ENCODE measurements at regions not wholly inside any gene's neighbourhood (a gene's known extent, or its start where the extent isn't known, plus 50 kb on each side); places are given as distances from the start of the nearest gene placed in this dataset.

DNA sequence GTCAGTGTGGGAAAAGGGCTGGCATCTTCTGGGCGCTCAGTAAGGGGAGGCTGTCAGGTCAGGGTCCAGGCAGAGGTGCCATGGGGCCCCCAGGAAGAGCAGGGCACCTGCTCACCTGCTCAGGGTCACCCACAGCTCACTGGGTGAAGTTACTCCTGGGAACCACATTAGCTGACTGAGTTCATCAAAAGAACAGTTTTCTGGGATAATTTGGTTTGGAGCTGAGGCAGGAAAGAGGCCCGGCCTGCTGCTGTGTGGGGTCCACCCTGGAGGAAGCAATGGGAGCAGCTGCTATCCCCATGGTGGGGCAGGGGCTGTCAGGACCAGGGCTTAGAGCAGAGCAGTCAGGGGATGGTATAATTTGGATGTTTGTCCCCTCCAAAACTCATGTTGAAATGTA is 97.2 kb upstream of the GPC1 start:
- Histone ChIP-seq H3K4me3 (ENCODE audit: low read length) (no peak overlapping the region), H3K79me2 (ENCODE audit: control insufficient read depth, low read length) (no peaks in the 10 kb centered on the region), H3K9me2 (replicated peaks; ENCODE audit: control insufficient read depth, low read length) (no peaks in the 10 kb centered on the region), H3K27ac (ENCODE audit: low read depth, low read length) (no peak overlapping the region), H3K27me3 (ENCODE audit: control insufficient read depth, low read length) (no peaks in the 10 kb centered on the region), H3F3A (ENCODE audit: control insufficient read depth, insufficient read depth) (no peaks in the 10 kb centered on the region), H3K4me2 (ENCODE audit: low read length) (no peak overlapping the region), H3K9me3 (ENCODE audit: control insufficient read depth, insufficient read depth, low read length) (no peaks in the 10 kb centered on the region), H3K36me3 (ENCODE audit: control insufficient read depth, low read length) (no peaks in the 10 kb centered on the region), H4K20me1 (ENCODE audit: control insufficient read depth, insufficient read depth, low read depth, low read length) (no peaks in the 10 kb centered on the region), H3K4me1 (ENCODE audit: control insufficient read depth, low read length) (no peaks in the 10 kb centered on the region)
- TF ChIP-seq, protein P1, sequence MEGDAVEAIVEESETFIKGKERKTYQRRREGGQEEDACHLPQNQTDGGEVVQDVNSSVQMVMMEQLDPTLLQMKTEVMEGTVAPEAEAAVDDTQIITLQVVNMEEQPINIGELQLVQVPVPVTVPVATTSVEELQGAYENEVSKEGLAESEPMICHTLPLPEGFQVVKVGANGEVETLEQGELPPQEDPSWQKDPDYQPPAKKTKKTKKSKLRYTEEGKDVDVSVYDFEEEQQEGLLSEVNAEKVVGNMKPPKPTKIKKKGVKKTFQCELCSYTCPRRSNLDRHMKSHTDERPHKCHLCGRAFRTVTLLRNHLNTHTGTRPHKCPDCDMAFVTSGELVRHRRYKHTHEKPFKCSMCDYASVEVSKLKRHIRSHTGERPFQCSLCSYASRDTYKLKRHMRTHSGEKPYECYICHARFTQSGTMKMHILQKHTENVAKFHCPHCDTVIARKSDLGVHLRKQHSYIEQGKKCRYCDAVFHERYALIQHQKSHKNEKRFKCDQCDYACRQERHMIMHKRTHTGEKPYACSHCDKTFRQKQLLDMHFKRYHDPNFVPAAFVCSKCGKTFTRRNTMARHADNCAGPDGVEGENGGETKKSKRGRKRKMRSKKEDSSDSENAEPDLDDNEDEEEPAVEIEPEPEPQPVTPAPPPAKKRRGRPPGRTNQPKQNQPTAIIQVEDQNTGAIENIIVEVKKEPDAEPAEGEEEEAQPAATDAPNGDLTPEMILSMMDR (IDR thresholded peaks at IDR 0.05; ENCODE audit: low read depth, low read length, poor library complexity, severe bottlenecking) = no peak
- no peak for TF ChIP-seq EZH2phosphoT487 (IDR thresholded peaks at IDR 0.05; ENCODE audit: borderline replicate concordance, low read length)

DNA sequence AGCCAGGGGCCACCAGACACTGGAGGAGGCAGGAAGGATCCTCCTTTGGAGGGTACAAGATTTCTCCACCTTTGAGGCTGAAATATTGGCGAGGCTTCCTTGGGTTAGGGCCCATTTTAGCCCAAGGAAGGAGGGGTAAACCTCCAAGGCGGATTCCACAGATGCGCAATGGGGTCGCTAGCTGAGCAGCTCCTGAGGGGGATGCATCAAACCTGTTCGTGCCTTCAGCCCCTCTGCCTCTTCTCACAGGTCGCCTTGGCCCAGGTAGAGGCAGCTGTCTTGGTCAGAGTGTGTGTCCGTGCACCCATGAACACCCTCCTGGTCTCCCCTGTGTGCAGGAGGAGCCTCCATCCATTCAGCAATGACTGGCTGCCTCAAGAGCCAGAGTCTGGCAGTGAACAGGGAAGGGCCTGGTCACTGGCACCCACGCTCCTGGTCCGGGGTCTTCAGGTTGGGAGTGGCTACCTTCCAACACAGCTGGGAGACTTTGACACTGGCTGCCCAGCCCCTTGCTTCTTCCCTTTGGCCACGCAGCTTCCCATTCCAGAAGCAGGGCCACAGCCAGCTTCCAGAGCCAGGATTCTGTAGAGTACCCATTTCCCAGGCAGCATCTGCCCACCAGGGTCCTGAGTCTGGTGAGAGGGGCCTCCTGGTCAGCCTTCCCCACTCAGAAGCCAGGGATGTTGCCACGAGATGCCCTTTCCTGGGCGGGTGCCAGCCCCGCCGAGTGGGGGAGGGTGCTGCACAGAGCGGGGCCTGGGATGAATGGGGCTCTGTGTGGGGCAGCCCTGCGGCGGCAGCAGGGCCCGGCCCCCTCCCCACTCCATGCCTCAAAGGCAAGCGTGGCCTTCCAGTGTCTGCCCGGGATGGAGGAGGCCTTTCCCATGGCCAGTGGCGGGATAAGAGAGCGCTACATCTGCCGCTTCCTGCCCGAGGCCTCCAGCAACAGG is 95.8 kb upstream of the GPC1 start:
- Histone ChIP-seq H3K4me2 (ENCODE audit: low read length) (no peak overlapping the region), H3K36me3 (ENCODE audit: control insufficient read depth, low read length) (no peaks in the 10 kb centered on the region), H4K20me1 (ENCODE audit: control insufficient read depth, insufficient read depth, low read depth, low read length) (no peaks in the 10 kb centered on the region), H3K79me2 (ENCODE audit: control insufficient read depth, low read length) (no peaks in the 10 kb centered on the region), H3K9me2 (replicated peaks; ENCODE audit: control insufficient read depth, low read length) (no peaks in the 10 kb centered on the region), H3K9me3 (ENCODE audit: control insufficient read depth, insufficient read depth, low read length) (no peaks in the 10 kb centered on the region), H3K27ac (ENCODE audit: low read depth, low read length) (no peak overlapping the region), H3F3A (ENCODE audit: control insufficient read depth, insufficient read depth) (no peaks in the 10 kb centered on the region), H3K4me3 (ENCODE audit: low read length) (no peak overlapping the region), H3K4me1 (ENCODE audit: control insufficient read depth, low read length) (no peaks in the 10 kb centered on the region), H3K27me3 (ENCODE audit: control insufficient read depth, low read length) (no peaks in the 10 kb centered on the region)
- no peak for TF ChIP-seq EZH2phosphoT487 (IDR thresholded peaks at IDR 0.05; ENCODE audit: borderline replicate concordance, low read length)
- TF ChIP-seq, protein P1 (IDR thresholded peaks at IDR 0.05; ENCODE audit: low read depth, low read length, poor library complexity, severe bottlenecking) = no peak

DNA sequence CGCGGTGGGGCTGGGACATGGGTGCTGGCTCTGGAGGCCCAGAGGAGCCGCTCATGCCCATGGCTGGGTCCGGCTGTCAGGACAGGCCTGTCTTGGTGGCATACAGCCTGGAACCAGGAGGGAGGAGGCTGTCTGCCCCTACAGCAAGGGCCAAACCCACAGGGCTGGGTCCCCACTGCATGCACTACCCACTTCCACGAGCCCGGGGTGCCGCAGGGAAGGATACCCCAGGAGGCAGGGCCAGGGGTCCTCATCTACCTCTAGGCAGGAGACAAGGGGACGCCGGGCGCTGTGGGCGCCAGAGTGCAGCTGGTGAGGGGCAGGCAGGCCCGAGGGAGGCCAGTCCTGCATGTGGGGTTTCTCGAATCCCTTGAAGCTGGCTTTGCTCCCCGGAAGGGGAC is 95.1 kb upstream of the GPC1 start:
- Histone ChIP-seq H3K36me3 (ENCODE audit: control insufficient read depth, low read length) (no peaks in the 10 kb centered on the region), H3K4me3 (ENCODE audit: low read length) (no peak overlapping the region)

More for the DNA sequence above, 95.1 kb upstream of the GPC1 start:
- H3K79me2 ChIP-seq (ENCODE audit: control insufficient read depth, low read length) = no peaks in the 10 kb centered on the region
- H3K27ac ChIP-seq (ENCODE audit: low read depth, low read length) = no peak overlapping the region
- no peak overlapping the region for H3K4me2 ChIP-seq (ENCODE audit: low read length)
- no peaks in the 10 kb centered on the region for H3K4me1 ChIP-seq (ENCODE audit: control insufficient read depth, low read length)
- no peaks in the 10 kb centered on the region for H3K9me3 ChIP-seq (ENCODE audit: control insufficient read depth, insufficient read depth, low read length)
- no peaks in the 10 kb centered on the region for H4K20me1 ChIP-seq (ENCODE audit: control insufficient read depth, insufficient read depth, low read depth, low read length)
- TF ChIP-seq EZH2phosphoT487 (IDR thresholded peaks at IDR 0.05; ENCODE audit: borderline replicate concordance, low read length) = no peak
- TF ChIP-seq, protein P1 (IDR thresholded peaks at IDR 0.05; ENCODE audit: low read depth, low read length, poor library complexity, severe bottlenecking) = no peak
- H3K9me2 ChIP-seq (replicated peaks; ENCODE audit: control insufficient read depth, low read length) = no peaks in the 10 kb centered on the region
- H3K27me3 ChIP-seq (ENCODE audit: control insufficient read depth, low read length) = no peaks in the 10 kb centered on the region
- no peaks in the 10 kb centered on the region for H3F3A ChIP-seq (ENCODE audit: control insufficient read depth, insufficient read depth)

Measured in DOHH2 (cell line).